ENCODE measurements at regions not wholly inside any gene's neighbourhood (a gene's known extent, or its start where the extent isn't known, plus 50 kb on each side); places are given as distances from the start of the nearest gene placed in this dataset.

DNA sequence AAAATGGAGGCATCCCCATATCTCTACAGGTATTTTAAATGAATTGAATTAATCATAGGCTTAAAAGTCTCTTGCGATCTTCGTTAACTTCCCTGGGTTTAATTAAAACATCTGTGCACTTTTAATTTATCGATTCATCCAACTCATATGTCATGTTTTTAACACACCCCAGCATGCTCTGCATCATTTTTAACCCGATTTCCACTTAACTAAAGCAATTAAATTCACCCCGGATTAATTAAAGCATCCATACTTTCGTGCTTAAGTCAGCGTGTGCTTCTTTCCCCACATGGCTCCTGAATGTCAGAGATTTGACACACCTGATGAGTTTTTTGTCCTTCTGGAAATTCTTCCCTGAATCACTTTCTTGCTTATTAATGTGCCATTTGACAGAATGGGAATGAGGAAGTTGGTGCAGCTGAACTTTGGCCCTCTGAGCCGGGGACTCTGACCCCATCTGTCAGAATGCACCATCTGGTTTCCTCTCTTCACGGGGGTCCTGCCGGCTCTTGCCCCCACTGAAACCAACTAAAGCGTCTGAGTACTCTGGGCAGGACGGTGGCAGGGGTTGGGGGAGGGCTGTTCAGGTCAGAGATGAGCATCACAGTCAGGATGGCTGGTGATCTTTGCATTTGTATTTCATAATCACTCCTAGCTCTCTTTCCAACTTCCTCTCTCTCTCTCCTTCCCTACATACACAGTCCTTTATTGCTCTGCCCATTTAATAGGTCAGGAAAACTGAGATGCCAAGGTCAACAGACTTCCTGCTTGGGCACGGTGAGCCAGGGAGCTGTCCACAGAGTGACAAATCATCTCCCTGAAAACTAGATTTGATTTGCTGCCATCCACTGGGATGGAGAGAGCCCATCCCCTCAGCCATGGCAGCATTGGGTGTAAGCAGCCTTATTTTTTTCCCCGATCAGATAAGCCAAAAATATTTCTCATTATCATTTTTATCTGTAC, 180.3 kb upstream of the WWC1 start:
- intact Hi-C loops (cut with micrococcal nuclease; ENCODE audit: unreplicated experiment) (no loop called here), in situ Hi-C loops (cut with HindIII; ENCODE audit: extremely low pct_ligation_motif_present, low pct_unique_long_range_greater_than_20kb) (no loop called here)
- ATAC-seq (no peak), FAIRE-seq (no peak), DNase-seq (ENCODE audit: low spot score) (no peak)
- Histone ChIP-seq H3K4me2 (ENCODE audit: low read depth, low read length) (no peak overlapping the region), H3K9ac (ENCODE audit: insufficient read depth, low read depth, low read length) (no peak overlapping the region), H3K36me3 (replicated peaks in 1 of 2; ENCODE audit: control insufficient read depth in 1 of 2, insufficient read depth in 2 of 2, low read length in 2 of 2) (no peaks in the 10 kb centered on the region), H2AFZ (ENCODE audit: low read length) (no peak overlapping the region), H3K4me3 (replicated peaks in 1 of 3; ENCODE audit: insufficient read depth in 1 of 3, low read depth in 2 of 3, low read length in 3 of 3) (no peak overlapping the region), H3K27ac (ENCODE audit: extremely low read length, insufficient read depth, low read length) (no peak overlapping the region), H4K20me1 (ENCODE audit: insufficient read depth, low read length) (no peaks in the 10 kb centered on the region), H3K9me3 (ENCODE audit: low read length) (no peaks in the 10 kb centered on the region), H3K27me3 (ENCODE audit: control insufficient read depth in 1 of 2, insufficient read depth in 2 of 2, low read length in 2 of 2) (no peaks in the 10 kb centered on the region), H3K4me1 (ENCODE audit: insufficient read depth, low read length) (no peaks in the 10 kb centered on the region; the same call in 1 of the 2 replicates), H3K79me2 (ENCODE audit: insufficient read depth, low read length) (no peaks in the 10 kb centered on the region)
- WGBS (ENCODE audit: low lambda C conversion rate) = 26% methylated on average over 13 of the region's 14 CpGs
- no TSS peak for BruUV-seq (replicated peaks)
- ChIA-PET CTCF (ENCODE audit: low intra/inter-chr PET ratio, low total read pairs) (no interaction called here), POLR2A (no interaction called here)
- TF ChIP-seq ZNF367 (CRISPR knock-in tag; IDR thresholded peaks at IDR 0.05; ENCODE audit: borderline replicate concordance) (no peak), ZNF629 (CRISPR knock-in tag; conservative IDR thresholded peaks at IDR 0.05) (peak; percentile 56; the same call in 1 of the 2 replicates)

DNA sequence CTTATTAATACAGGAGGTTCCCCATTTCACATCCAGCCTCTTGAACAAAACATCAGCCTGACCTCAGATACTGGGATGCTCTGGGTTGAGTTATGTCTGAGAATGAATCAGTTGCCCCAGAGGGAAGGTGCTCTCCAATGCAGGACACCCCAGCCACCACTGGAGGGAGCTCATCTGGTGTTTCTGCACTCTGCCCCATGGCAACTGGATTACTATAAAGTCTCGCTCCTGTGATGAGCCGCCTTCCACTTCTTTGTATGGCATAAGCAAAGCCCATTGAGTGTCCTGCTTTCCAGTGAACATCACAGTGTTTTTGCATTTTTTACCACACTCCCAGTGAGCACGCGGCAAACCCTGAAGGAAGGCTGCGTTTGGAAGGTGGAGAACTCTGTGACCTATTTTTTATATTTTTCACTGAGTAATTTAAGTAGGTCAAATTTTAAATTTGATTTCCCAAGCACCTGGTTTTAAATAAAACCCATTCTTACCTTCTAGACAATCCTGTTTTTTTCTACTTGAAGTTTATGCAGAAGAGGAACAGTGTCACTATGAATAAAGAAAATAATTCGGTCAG, 176.9 kb upstream of the WWC1 start:
- peak; percentile 96 for ATAC-seq
- WGBS (ENCODE audit: low lambda C conversion rate) = 72% methylated on average over 6 of the region's 6 CpGs

More for the DNA sequence above, 176.9 kb upstream of the WWC1 start:
- Histone ChIP-seq H3K4me1 (ENCODE audit: insufficient read depth, low read length) (no peaks in the 10 kb centered on the region; the same call in 1 of the 2 replicates), H3K4me2 (ENCODE audit: low read depth, low read length) (no peak overlapping the region), H3K9ac (ENCODE audit: insufficient read depth, low read depth, low read length) (no peak overlapping the region), H3K9me3 (ENCODE audit: low read length) (no peaks in the 10 kb centered on the region), H2AFZ (ENCODE audit: low read length) (no peak overlapping the region), H3K27ac (ENCODE audit: extremely low read length, insufficient read depth, low read length) (no peak overlapping the region), H3K27me3 (ENCODE audit: control insufficient read depth in 1 of 2, insufficient read depth in 2 of 2, low read length in 2 of 2) (no peaks in the 10 kb centered on the region; a peak in 1 of 5 replicates), H3K79me2 (ENCODE audit: insufficient read depth, low read length) (no peaks in the 10 kb centered on the region), H4K20me1 (ENCODE audit: insufficient read depth, low read length) (no peaks in the 10 kb centered on the region), H3K36me3 (replicated peaks in 1 of 2; ENCODE audit: control insufficient read depth in 1 of 2, insufficient read depth in 2 of 2, low read length in 2 of 2) (no peaks in the 10 kb centered on the region), H3K4me3 (replicated peaks in 1 of 3; ENCODE audit: insufficient read depth in 1 of 3, low read depth in 2 of 3, low read length in 3 of 3) (no peak overlapping the region)
- POLR2A ChIA-PET = no interaction called here
- no TSS peak for BruUV-seq (replicated peaks)
- TF ChIP-seq RAD21 (CRISPR knock-in tag; IDR thresholded peaks at IDR 0.05) = 0 out of 2 replicates have a peak, but pooled peaks have one; percentile 41
- TF ChIP-seq SMC3 (IDR thresholded peaks at IDR 0.05; ENCODE audit: low read length) = peak; percentile 83
- 0 out of 2 replicates have a peak, but pooled peaks have one; percentile 12 for TF ChIP-seq SALL1 (CRISPR knock-in tag; IDR thresholded peaks at IDR 0.05)
- peak; percentile 60 for TF ChIP-seq STAG1 (CRISPR knock-in tag; IDR thresholded peaks at IDR 0.05)
- TF ChIP-seq, protein P1, sequence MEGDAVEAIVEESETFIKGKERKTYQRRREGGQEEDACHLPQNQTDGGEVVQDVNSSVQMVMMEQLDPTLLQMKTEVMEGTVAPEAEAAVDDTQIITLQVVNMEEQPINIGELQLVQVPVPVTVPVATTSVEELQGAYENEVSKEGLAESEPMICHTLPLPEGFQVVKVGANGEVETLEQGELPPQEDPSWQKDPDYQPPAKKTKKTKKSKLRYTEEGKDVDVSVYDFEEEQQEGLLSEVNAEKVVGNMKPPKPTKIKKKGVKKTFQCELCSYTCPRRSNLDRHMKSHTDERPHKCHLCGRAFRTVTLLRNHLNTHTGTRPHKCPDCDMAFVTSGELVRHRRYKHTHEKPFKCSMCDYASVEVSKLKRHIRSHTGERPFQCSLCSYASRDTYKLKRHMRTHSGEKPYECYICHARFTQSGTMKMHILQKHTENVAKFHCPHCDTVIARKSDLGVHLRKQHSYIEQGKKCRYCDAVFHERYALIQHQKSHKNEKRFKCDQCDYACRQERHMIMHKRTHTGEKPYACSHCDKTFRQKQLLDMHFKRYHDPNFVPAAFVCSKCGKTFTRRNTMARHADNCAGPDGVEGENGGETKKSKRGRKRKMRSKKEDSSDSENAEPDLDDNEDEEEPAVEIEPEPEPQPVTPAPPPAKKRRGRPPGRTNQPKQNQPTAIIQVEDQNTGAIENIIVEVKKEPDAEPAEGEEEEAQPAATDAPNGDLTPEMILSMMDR (CRISPR knock-in tag; IDR thresholded peaks at IDR 0.05) = peak; percentile 82
- peak; percentile 35 for TF ChIP-seq XRCC5 (optimal IDR thresholded peaks at IDR 0.05; ENCODE audit: low read length)
- TF ChIP-seq ZNF441 (CRISPR knock-in tag; IDR thresholded peaks at IDR 0.05; ENCODE audit: borderline replicate concordance) = 0 out of 2 replicates have a peak, but pooled peaks have one; percentile 45
- TF ChIP-seq, protein P2, sequence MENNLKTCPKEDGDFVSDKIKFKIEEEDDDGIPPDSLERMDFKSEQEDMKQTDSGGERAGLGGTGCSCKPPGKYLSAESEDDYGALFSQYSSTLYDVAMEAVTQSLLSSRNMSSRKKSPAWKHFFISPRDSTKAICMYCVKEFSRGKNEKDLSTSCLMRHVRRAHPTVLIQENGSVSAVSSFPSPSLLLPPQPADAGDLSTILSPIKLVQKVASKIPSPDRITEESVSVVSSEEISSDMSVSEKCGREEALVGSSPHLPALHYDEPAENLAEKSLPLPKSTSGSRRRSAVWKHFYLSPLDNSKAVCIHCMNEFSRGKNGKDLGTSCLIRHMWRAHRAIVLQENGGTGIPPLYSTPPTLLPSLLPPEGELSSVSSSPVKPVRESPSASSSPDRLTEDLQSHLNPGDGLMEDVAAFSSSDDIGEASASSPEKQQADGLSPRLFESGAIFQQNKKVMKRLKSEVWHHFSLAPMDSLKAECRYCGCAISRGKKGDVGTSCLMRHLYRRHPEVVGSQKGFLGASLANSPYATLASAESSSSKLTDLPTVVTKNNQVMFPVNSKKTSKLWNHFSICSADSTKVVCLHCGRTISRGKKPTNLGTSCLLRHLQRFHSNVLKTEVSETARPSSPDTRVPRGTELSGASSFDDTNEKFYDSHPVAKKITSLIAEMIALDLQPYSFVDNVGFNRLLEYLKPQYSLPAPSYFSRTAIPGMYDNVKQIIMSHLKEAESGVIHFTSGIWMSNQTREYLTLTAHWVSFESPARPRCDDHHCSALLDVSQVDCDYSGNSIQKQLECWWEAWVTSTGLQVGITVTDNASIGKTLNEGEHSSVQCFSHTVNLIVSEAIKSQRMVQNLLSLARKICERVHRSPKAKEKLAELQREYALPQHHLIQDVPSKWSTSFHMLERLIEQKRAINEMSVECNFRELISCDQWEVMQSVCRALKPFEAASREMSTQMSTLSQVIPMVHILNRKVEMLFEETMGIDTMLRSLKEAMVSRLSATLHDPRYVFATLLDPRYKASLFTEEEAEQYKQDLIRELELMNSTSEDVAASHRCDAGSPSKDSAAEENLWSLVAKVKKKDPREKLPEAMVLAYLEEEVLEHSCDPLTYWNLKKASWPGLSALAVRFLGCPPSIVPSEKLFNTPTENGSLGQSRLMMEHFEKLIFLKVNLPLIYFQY (CRISPR knock-in tag; IDR thresholded peaks at IDR 0.05; ENCODE audit: borderline replicate concordance) = no peak
- no peak for TF ChIP-seq SAP130 (CRISPR knock-in tag; IDR thresholded peaks at IDR 0.05; ENCODE audit: low read depth)
- intact Hi-C loops (cut with micrococcal nuclease; ENCODE audit: unreplicated experiment) (loop anchor here (1.0 kb wide), 1 partner anchor 105 kb away; no protein-coding TSS in a partner anchor), in situ Hi-C loops (cut with HindIII; ENCODE audit: extremely low pct_ligation_motif_present, low pct_unique_long_range_greater_than_20kb) (loop anchor here (5.0 kb wide), 1 partner anchor 108 kb away; no protein-coding TSS in a partner anchor)
- DNase-seq (ENCODE audit: low spot score) (peak; percentile 44), FAIRE-seq (peak; percentile 84)
- CTCF ChIA-PET (ENCODE audit: low intra/inter-chr PET ratio, low total read pairs) = interaction anchor here (2.1 kb wide), 1 partner anchor 106 kb away, joined by 23 read pairs; no protein-coding TSS in a partner anchor
